Islet precursor cell (in vitro differentiated cells): ENCODE measurements at regions not wholly inside any gene's neighbourhood (a gene's known extent, or its start where the extent isn't known, plus 50 kb on each side); places are given as distances from the start of the nearest gene placed in this dataset.

Experiments
- DNase-seq: peaks from one replicate; pipeline ENCODE4 v3.0.0-alpha.2; 2018

- DNase-seq = no peak
These were observed 514.1 kb downstream of the CPS1 start for GRCh38 chr2:211070547-211070946.

GRCh38 chr2:211077216-211077767 is 520.9 kb downstream of the CPS1 start:
- DNase-seq = no peak

- no peak for DNase-seq
These were observed 528.0 kb downstream of the CPS1 start for GRCh38 chr2:211084352-211084751.

- no peak for DNase-seq
These were observed 528.8 kb downstream of the CPS1 start for GRCh38 chr2:211085056-211085680.

- DNase-seq = peak; percentile 70
These were observed 529.6 kb downstream of the CPS1 start for GRCh38 chr2:211086049-211086448.

GRCh38 chr2:211089127-211089526 is 532.7 kb downstream of the CPS1 start:
- DNase-seq = no peak

GRCh38 chr2:211093743-211094303 is 537.4 kb downstream of the CPS1 start:
- DNase-seq = no peak

GRCh38 chr2:211103989-211104388 is 547.6 kb downstream of the CPS1 start:
- DNase-seq = no peak

- no peak for DNase-seq
These were observed 557.2 kb downstream of the CPS1 start for GRCh38 chr2:211113334-211114175.

GRCh38 chr2:211114826-211115455 is 558.5 kb downstream of the CPS1 start:
- no peak for DNase-seq

- no peak for DNase-seq
These were observed 560.6 kb downstream of the CPS1 start for GRCh38 chr2:211117026-211117425.

GRCh38 chr2:211126256-211126655 is 569.9 kb downstream of the CPS1 start:
- DNase-seq = no peak

- no peak for DNase-seq
These were observed 571.1 kb downstream of the CPS1 start for GRCh38 chr2:211127501-211127900.

GRCh38 chr2:211128287-211128686 is 571.9 kb downstream of the CPS1 start:
- no peak for DNase-seq

- DNase-seq = no peak
These were observed 573.4 kb downstream of the CPS1 start for GRCh38 chr2:211129798-211130197.

- DNase-seq = no peak
These were observed 575.6 kb downstream of the CPS1 start for GRCh38 chr2:211132046-211132445.

- DNase-seq = no peak
These were observed 576.2 kb downstream of the CPS1 start for GRCh38 chr2:211132573-211132972.

- no peak for DNase-seq
These were observed 577.4 kb downstream of the CPS1 start for GRCh38 chr2:211133766-211134165.

GRCh38 chr2:211138551-211138950 is 582.2 kb downstream of the CPS1 start:
- no peak for DNase-seq

- no peak for DNase-seq
These were observed 585.2 kb downstream of the CPS1 start for GRCh38 chr2:211141646-211142045.

GRCh38 chr2:211144078-211144477 is 587.7 kb downstream of the CPS1 start:
- no peak for DNase-seq

GRCh38 chr2:211144974-211145665 is 588.7 kb downstream of the CPS1 start:
- DNase-seq = no peak

GRCh38 chr2:211149731-211150130 is 593.3 kb downstream of the CPS1 start:
- no peak for DNase-seq
